Stimulated activated CD4-positive, alpha-beta T cell treated with anti-CD3 and anti-CD28 coated beads, Interleukin-15, amount 100 ng/mL, for 1 hour (primary cell): ENCODE measurements at regions not wholly inside any gene's neighbourhood (a gene's known extent, or its start where the extent isn't known, plus 50 kb on each side); places are given as distances from the start of the nearest gene placed in this dataset.

Experiments
- DNase-seq, 2 donors: peaks; one replicate each; pipeline ENCODE4 v3.0.0-alpha.2; 2020; ENCODE audit warnings: low read depth in 1 of 2, low spot score in 1 of 2

GRCh38 chr13:74322562-74322961, 188.4 kb upstream of the KLF12 start:
- DNase-seq: no peak

- no peak for DNase-seq
These were observed 186.1 kb upstream of the KLF12 start for GRCh38 chr13:74320282-74320681.

GRCh38 chr13:74316547-74316946, 182.3 kb upstream of the KLF12 start:
- DNase-seq: no peak

- DNase-seq: no peak
These were observed 172.3 kb upstream of the KLF12 start for GRCh38 chr13:74306496-74306895.

GRCh38 chr13:74305876-74306275, 171.7 kb upstream of the KLF12 start:
- no peak for DNase-seq

GRCh38 chr13:74301258-74301935, 167.2 kb upstream of the KLF12 start:
- no peak for DNase-seq

GRCh38 chr13:74300162-74300561, 166.0 kb upstream of the KLF12 start:
- DNase-seq: no peak

GRCh38 chr13:74299721-74300120, 165.5 kb upstream of the KLF12 start:
- DNase-seq: no peak

GRCh38 chr13:74298923-74299322, 164.7 kb upstream of the KLF12 start:
- no peak for DNase-seq

- DNase-seq: no peak
These were observed 155.9 kb upstream of the KLF12 start for GRCh38 chr13:74289861-74290773.

GRCh38 chr13:74289107-74289506, 154.9 kb upstream of the KLF12 start:
- no peak for DNase-seq

- no peak for DNase-seq
These were observed 154.2 kb upstream of the KLF12 start for GRCh38 chr13:74288361-74288911.

- peak; percentile 35 to 63 for DNase-seq
These were observed 153.5 kb upstream of the KLF12 start for GRCh38 chr13:74287724-74288169.

GRCh38 chr13:74280795-74281490, 146.7 kb upstream of the KLF12 start:
- DNase-seq: no peak

- DNase-seq: no peak
These were observed 146.0 kb upstream of the KLF12 start for GRCh38 chr13:74280093-74280794.

GRCh38 chr13:74278901-74279300, 144.7 kb upstream of the KLF12 start:
- DNase-seq: no peak

- no peak for DNase-seq
These were observed 140.7 kb upstream of the KLF12 start for GRCh38 chr13:74274916-74275315.

GRCh38 chr13:74273581-74273980, 139.4 kb upstream of the KLF12 start:
- no peak for DNase-seq

GRCh38 chr13:74272826-74273225, 138.6 kb upstream of the KLF12 start:
- DNase-seq: no peak

- DNase-seq: no peak
These were observed 135.8 kb upstream of the KLF12 start for GRCh38 chr13:74270018-74270417.

GRCh38 chr13:74266861-74267260, 132.7 kb upstream of the KLF12 start:
- no peak for DNase-seq
